AG09309 (cell line): ENCODE measurements at regions not wholly inside any gene's neighbourhood (a gene's known extent, or its start where the extent isn't known, plus 50 kb on each side); places are given as distances from the start of the nearest gene placed in this dataset.

Source experiments
- DNase-seq: peaks from one replicate; pipeline ENCODE4 v3.0.0-alpha.2; 2010; ENCODE audit warnings: low read depth
- H3K4me3 ChIP-seq: 2 replicates; pipeline ENCODE4 v1.5.1; 2011; ENCODE audit warnings: mild to moderate bottlenecking, low read depth, low read length, moderate library complexity; ENCODE audit not compliant: control insufficient read depth
- CTCF ChIP-seq: IDR thresholded peaks from 2 replicates; pipeline ENCODE4 v1.5.1; 2011; ENCODE audit warnings: mild to moderate bottlenecking, low read depth, low read length, inconsistent platforms; ENCODE audit not compliant: insufficient read depth, control insufficient read depth; ENCODE audit errors: missing control alignments

- TF ChIP-seq CTCF, result no peak
- H3K4me3 ChIP-seq, result no peak overlapping the region
- no peak for DNase-seq
Measured at GRCh38 chr12:3398196-3398789, 92.7 kb upstream of the PRMT8 start.

GRCh38 chr12:3405821-3406220 lies 85.2 kb upstream of the PRMT8 start:
- no peak for DNase-seq
- no peak for TF ChIP-seq CTCF
- no peak overlapping the region for H3K4me3 ChIP-seq

GRCh38 chr12:3407723-3408122 lies 83.3 kb upstream of the PRMT8 start:
- H3K4me3 ChIP-seq, result no peak overlapping the region
- DNase-seq, result no peak
- no peak for TF ChIP-seq CTCF

GRCh38 chr12:3409662-3410061 lies 81.3 kb upstream of the PRMT8 start:
- TF ChIP-seq CTCF, result no peak
- no peak overlapping the region for H3K4me3 ChIP-seq
- no peak for DNase-seq

GRCh38 chr12:3416159-3416558 lies 74.8 kb upstream of the PRMT8 start:
- no peak for TF ChIP-seq CTCF
- H3K4me3 ChIP-seq, result no peak overlapping the region
- DNase-seq, result no peak

- TF ChIP-seq CTCF, result no peak
- DNase-seq, result no peak
- H3K4me3 ChIP-seq, result no peak overlapping the region
Measured at GRCh38 chr12:3416670-3417069, 74.3 kb upstream of the PRMT8 start.

GRCh38 chr12:3417113-3417512 lies 73.9 kb upstream of the PRMT8 start:
- TF ChIP-seq CTCF, result no peak
- no peak overlapping the region for H3K4me3 ChIP-seq
- no peak for DNase-seq
